OCI-LY1 (cell line): ENCODE measurements at regions not wholly inside any gene's neighbourhood (a gene's known extent, or its start where the extent isn't known, plus 50 kb on each side); places are given as distances from the start of the nearest gene placed in this dataset.

ENCODE experiments used
- CTCF ChIP-seq: fragments of 200-600 bp; sonication (generic), shearing (Covaris generic); IDR thresholded peaks from 2 replicates; pipeline ENCODE4 v1.5.1; 2017; ENCODE audit warnings: mild to moderate bottlenecking, antibody characterized with exemption, low read length, moderate library complexity, mixed read lengths
- EZH2 ChIP-seq: fragments of 200-600 bp; sonication (generic), shearing (Covaris generic); IDR thresholded peaks from 2 replicates; pipeline ENCODE4 v1.8.0; 2017; ENCODE audit warnings: borderline replicate concordance, mixed run types, mild to moderate bottlenecking, antibody characterized with exemption, low read length, moderate library complexity, mixed read lengths

- no peak for TF ChIP-seq EZH2
- TF ChIP-seq CTCF: no peak
Observed at GRCh38 chr11:104573441-104573990, 324.7 kb downstream of the CASP12 start.
